Pancreas (tissue), 10 donors: ENCODE measurements at regions not wholly inside any gene's neighbourhood (a gene's known extent, or its start where the extent isn't known, plus 50 kb on each side); places are given as distances from the start of the nearest gene placed in this dataset.

ENCODE experiments used
- ATAC-seq, 4 donors: fragments of 200-7000 bp; cut with Tn5 transposase; one replicate each; pipeline versions ENCODE4 v1.8.0 to v1.9.1; 2020; ENCODE audit warnings: mild to moderate bottlenecking in 4 of 4, moderate library complexity in 4 of 4
- DNase-seq, 6 donors: peaks; one replicate each; pipeline ENCODE4 v3.0.0-alpha.2; 2020
- FAIRE-seq: peaks from 2 replicates; lab custom pipeline; 2012; peaks lifted over from hg19 to GRCh38; lab: Jason Lieb, UNC
- H3K27ac ChIP-seq, 4 donors: fragments of 200-600 bp; sonication (generic); 1 replicate in 3 of 4; 2 replicates in 1 of 4; pipeline versions ENCODE4 v1.5.0 to v1.8.0; 2020
- H3K27me3 ChIP-seq, 4 donors: fragments of 200-600 bp; one replicate each; pipeline ENCODE4 v1.8.0; 2021
- H3K36me3 ChIP-seq, 3 donors: fragments of 200-600 bp; sonication (generic) in 1 of 3; one replicate each; pipeline versions ENCODE4 v1.5.0 to v1.8.0; 2020 to 2021
- H3K4me1 ChIP-seq, 3 donors: fragments of 200-600 bp; one replicate each; pipeline ENCODE4 v1.8.0; 2021
- H3K4me3 ChIP-seq, 4 donors: fragments of 200-600 bp; sonication (generic) in 2 of 4; one replicate each; pipeline versions ENCODE4 v1.5.0 to v1.8.0; 2020 to 2021
- H3K9me3 ChIP-seq, 4 donors: fragments of 200-600 bp; one replicate each; pipeline ENCODE4 v1.8.0; 2021
- CTCF ChIP-seq, 4 donors: fragments of 200-600 bp; sonication (generic) in 3 of 4; IDR thresholded peaks; one replicate each; pipeline versions ENCODE4 v1.5.0 to v1.8.0; 2021; ENCODE audit warnings: antibody characterized with exemption in 4 of 4
- WGBS, 2 donors: extraction: QIAGEN DNeasy Blood & Tissue Kit; methylation state at CpG; one replicate each; pipeline ENCODE4 v1.1.7; 2013; 5-methylcytosine and 5-hydroxymethylcytosine counted together
- intact Hi-C, 3 donors: fragments of 100-400 bp; cut with DNase I; formaldehyde crosslinking; loops; one replicate each; pipeline versions ENCODE4 v1.11.1 to v1.14.2; 2022
- donor health status: healthy with polysubstance abuse.
- donor health status: DM: no; HTN: no; CAD: no; lungs with moderate emphysema.
- donor health status: DM: no; HTN: no; CAD: no.
- donor health status: control.
- donor health status: control.
- donor health status: Bipolar disorder and iron deficiency.
- donor health status: DM: yes; HTN: yes; CAD: no.
- donor health status: DM: no; HTN: no; CAD: no.
- donor health status: DM: no; HTN: no; CAD: no.
- donor health status: DM: yes; HTN: yes; CAD: no.

DNA sequence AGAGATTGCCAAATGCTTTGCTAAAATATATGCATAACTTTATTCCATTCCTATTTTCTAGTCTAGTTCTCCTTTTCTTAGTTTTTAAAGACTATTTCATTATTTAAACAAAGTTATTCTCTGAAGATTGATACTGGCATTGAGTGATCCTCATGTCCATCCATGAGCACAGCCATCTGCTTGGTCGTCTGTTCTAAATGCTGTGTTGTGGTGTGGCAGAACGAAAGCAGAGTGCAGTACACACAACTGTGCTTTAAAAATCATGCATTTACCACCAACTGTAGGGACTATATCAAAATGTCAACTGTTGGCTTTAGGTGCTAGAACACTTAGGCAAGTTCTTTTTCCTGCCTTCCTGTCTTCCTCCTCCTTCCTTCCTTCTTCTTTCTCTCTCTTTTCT, 226.6 kb downstream of the ACKR3 start:
- no peaks in the 10 kb centered on the region for H3K36me3 ChIP-seq
- no peak for ATAC-seq
- intact Hi-C loops: no loop called here
- no peak for DNase-seq
- 92 to 93% methylated on average over 2 of the region's 2 CpGs for WGBS, 2 donors
- no peaks in the 10 kb centered on the region for H3K27me3 ChIP-seq
- TF ChIP-seq CTCF (IDR thresholded peaks at IDR 0.05): no peak
- no peak overlapping the region for H3K27ac ChIP-seq
- H3K4me1 ChIP-seq: no peaks in the 10 kb centered on the region
- no peak overlapping the region for H3K4me3 ChIP-seq
- no peaks in the 10 kb centered on the region for H3K9me3 ChIP-seq
- no peak for FAIRE-seq

DNA sequence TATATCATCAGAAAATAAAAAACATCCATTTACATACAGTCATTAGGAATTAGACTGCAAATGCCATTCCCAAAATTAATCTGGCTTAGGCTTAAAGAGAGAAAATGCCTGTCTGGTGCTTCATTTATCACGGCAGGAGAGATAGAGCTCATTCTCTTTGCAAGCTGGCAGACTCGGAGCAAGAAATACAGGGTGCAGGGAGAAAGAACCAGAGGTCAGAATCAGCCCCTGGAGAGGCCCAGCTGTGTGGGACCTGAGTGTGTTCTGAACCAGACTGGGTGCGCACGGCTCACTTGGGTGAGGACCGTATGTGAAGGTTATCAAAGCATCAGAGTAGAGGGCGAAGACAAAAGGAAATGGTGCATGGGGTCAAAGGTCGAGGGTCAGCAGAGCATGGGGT, 227.8 kb downstream of the ACKR3 start:
- Histone ChIP-seq H3K27ac (no peak overlapping the region), H3K4me1 (no peaks in the 10 kb centered on the region), H3K4me3 (no peak overlapping the region), H3K36me3 (no peaks in the 10 kb centered on the region), H3K9me3 (no peaks in the 10 kb centered on the region), H3K27me3 (no peaks in the 10 kb centered on the region)
- no peak for DNase-seq
- 70 to 75% methylated on average over 7 of the region's 7 CpGs for WGBS, 2 donors
- FAIRE-seq: no peak
- intact Hi-C loops: no loop called here
- ATAC-seq: no peak
- TF ChIP-seq CTCF (IDR thresholded peaks at IDR 0.05): no peak

GRCh38 chr2:236798491-236798890, 228.9 kb downstream of the ACKR3 start:
- no peaks in the 10 kb centered on the region for H3K9me3 ChIP-seq
- no peaks in the 10 kb centered on the region for H3K4me1 ChIP-seq
- WGBS, 2 donors: 96 to 98% methylated on average over 3 of the region's 3 CpGs
- intact Hi-C loops: no loop called here
- TF ChIP-seq CTCF (IDR thresholded peaks at IDR 0.05): no peak
- H3K27ac ChIP-seq: no peak overlapping the region
- no peak overlapping the region for H3K4me3 ChIP-seq
- DNase-seq: no peak
- FAIRE-seq: no peak
- ATAC-seq: no peak
- no peaks in the 10 kb centered on the region for H3K27me3 ChIP-seq
- H3K36me3 ChIP-seq: no peaks in the 10 kb centered on the region

DNA sequence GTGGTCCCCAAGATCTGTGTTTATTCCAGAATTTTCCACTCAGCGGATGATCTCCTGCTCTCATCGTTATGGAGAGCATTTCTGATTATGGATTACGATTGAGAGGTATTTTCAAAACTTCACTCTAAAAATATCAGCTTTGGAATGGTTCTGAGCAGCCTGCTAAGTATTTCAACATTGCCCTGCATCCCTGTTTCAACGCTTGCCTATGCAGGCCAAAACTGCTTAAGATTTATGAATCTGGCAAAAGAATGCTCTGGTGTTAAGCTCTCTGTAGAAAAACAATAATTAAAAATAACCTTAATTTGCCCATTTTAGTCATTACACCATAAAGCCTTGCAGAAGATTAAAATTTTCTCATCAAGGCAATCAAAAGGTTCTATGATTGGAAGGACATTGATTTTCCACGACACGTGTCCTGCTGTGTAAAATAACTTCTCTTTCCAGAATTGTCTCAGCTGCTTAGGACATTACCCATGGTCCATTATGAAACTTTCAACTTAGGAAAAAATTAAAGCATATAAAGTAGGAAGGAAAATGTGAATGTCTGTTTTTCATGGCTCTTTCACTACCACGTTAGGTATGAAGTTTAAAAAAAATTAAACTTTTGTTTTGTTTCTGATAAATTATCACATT, 229.9 kb downstream of the ACKR3 start:
- Histone ChIP-seq H3K9me3 (no peaks in the 10 kb centered on the region), H3K27ac (no peak overlapping the region), H3K4me1 (no peaks in the 10 kb centered on the region), H3K36me3 (no peaks in the 10 kb centered on the region), H3K27me3 (no peaks in the 10 kb centered on the region), H3K4me3 (no peak overlapping the region)
- whole genome bisulfite sequencing, 2 donors: 88 to 90% methylated on average over 7 of the region's 7 CpGs
- TF ChIP-seq CTCF (IDR thresholded peaks at IDR 0.05): no peak
- no peak for FAIRE-seq
- ATAC-seq: no peak
- DNase-seq: no peak
- intact Hi-C loops: no loop called here

GRCh38 chr2:236802862-236803261, 233.2 kb downstream of the ACKR3 start:
- no peak overlapping the region for H3K27ac ChIP-seq
- no peaks in the 10 kb centered on the region for H3K36me3 ChIP-seq
- DNase-seq: no peak
- H3K27me3 ChIP-seq: no peaks in the 10 kb centered on the region
- no peak for TF ChIP-seq CTCF (IDR thresholded peaks at IDR 0.05)
- no peak for FAIRE-seq
- intact Hi-C loops: no loop called here
- no peak overlapping the region for H3K4me3 ChIP-seq
- no peaks in the 10 kb centered on the region for H3K9me3 ChIP-seq
- 75 to 84% methylated on average over 6 of the region's 6 CpGs for WGBS, 2 donors
- no peaks in the 10 kb centered on the region for H3K4me1 ChIP-seq
- peak in 2 of 4 donors; percentile 50 to 52 for ATAC-seq
